ENCODE measurements at regions not wholly inside any gene's neighbourhood (a gene's known extent, or its start where the extent isn't known, plus 50 kb on each side); places are given as distances from the start of the nearest gene placed in this dataset.

DNA sequence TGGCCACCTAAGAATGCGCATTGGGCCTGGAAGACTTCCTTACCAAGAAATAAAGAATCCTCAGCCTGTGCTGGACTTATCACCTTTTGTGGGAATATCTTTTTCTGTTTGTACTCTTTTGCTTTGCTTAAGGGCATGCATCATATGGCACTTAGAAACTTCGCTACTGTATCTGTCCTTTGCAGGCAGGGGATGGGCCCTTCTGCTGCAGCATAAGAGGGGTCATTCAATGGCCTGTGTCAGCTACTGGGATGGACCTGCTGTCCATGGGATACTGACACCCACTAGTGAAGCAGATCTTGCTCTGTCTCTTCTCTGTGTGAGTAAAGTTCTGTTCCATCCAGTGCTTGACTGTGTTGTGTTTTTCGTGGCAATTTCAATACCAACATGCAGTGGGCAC lies 239.0 kb upstream of the JUN start:
- TF ChIP-seq POLR2A (IDR thresholded peaks at IDR 0.05), result no peak
- no peak for TF ChIP-seq POLR2AphosphoS5 (IDR thresholded peaks at IDR 0.05; ENCODE audit: insufficient read depth in 1 of 2, low read depth in 1 of 2)
- TF ChIP-seq, protein P1, sequence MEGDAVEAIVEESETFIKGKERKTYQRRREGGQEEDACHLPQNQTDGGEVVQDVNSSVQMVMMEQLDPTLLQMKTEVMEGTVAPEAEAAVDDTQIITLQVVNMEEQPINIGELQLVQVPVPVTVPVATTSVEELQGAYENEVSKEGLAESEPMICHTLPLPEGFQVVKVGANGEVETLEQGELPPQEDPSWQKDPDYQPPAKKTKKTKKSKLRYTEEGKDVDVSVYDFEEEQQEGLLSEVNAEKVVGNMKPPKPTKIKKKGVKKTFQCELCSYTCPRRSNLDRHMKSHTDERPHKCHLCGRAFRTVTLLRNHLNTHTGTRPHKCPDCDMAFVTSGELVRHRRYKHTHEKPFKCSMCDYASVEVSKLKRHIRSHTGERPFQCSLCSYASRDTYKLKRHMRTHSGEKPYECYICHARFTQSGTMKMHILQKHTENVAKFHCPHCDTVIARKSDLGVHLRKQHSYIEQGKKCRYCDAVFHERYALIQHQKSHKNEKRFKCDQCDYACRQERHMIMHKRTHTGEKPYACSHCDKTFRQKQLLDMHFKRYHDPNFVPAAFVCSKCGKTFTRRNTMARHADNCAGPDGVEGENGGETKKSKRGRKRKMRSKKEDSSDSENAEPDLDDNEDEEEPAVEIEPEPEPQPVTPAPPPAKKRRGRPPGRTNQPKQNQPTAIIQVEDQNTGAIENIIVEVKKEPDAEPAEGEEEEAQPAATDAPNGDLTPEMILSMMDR (IDR thresholded peaks at IDR 0.05), result no peak
